ENCODE measurements at regions not wholly inside any gene's neighbourhood (a gene's known extent, or its start where the extent isn't known, plus 50 kb on each side); places are given as distances from the start of the nearest gene placed in this dataset.
"Not testable (repeated sequence)": the region's sequence is repeated elsewhere in the genome, so short reads cannot be mapped to it uniquely, and the experiment has no call there.

GRCh38 chr7:153170287-153170686, 410.7 kb downstream of the ACTR3B start:
- DNase-seq (ENCODE audit: extremely low read depth, low read depth) = no peak

GRCh38 chr7:153185936-153186335, 426.4 kb downstream of the ACTR3B start:
- no peak for DNase-seq (ENCODE audit: extremely low read depth, low read depth)

GRCh38 chr7:153188161-153188560, 428.6 kb downstream of the ACTR3B start:
- no peak for DNase-seq (ENCODE audit: extremely low read depth, low read depth)

- no peak for DNase-seq (ENCODE audit: extremely low read depth, low read depth)
These were observed 429.1 kb downstream of the ACTR3B start for GRCh38 chr7:153188630-153189029.

- no peak for DNase-seq (ENCODE audit: extremely low read depth, low read depth)
These were observed 430.9 kb downstream of the ACTR3B start for GRCh38 chr7:153190452-153190851.

- DNase-seq (ENCODE audit: extremely low read depth, low read depth) = no peak
These were observed 431.4 kb downstream of the ACTR3B start for GRCh38 chr7:153190986-153191385.

GRCh38 chr7:153193144-153193595, 433.6 kb downstream of the ACTR3B start:
- no peak for DNase-seq (ENCODE audit: extremely low read depth, low read depth)

- no peak for DNase-seq (ENCODE audit: extremely low read depth, low read depth)
These were observed 457.5 kb downstream of the ACTR3B start for GRCh38 chr7:153217032-153217431.

GRCh38 chr7:153224890-153225289, 465.3 kb downstream of the ACTR3B start:
- DNase-seq (ENCODE audit: extremely low read depth, low read depth) = no peak

GRCh38 chr7:153245136-153245535, 485.6 kb downstream of the ACTR3B start:
- not testable (repeated sequence) for DNase-seq (ENCODE audit: extremely low read depth, low read depth)

GRCh38 chr7:153245809-153246208, 486.3 kb downstream of the ACTR3B start:
- DNase-seq (ENCODE audit: extremely low read depth, low read depth) = no peak

GRCh38 chr7:153247926-153248325, 488.4 kb downstream of the ACTR3B start:
- DNase-seq (ENCODE audit: extremely low read depth, low read depth) = no peak

- no peak for DNase-seq (ENCODE audit: extremely low read depth, low read depth)
These were observed 499.1 kb downstream of the ACTR3B start for GRCh38 chr7:153258686-153259085.

- DNase-seq (ENCODE audit: extremely low read depth, low read depth) = no peak
These were observed 516.8 kb downstream of the ACTR3B start for GRCh38 chr7:153276394-153276793.

GRCh38 chr7:153286763-153287162, 527.2 kb downstream of the ACTR3B start:
- no peak for DNase-seq (ENCODE audit: extremely low read depth, low read depth)

GRCh38 chr7:153290066-153290465, 530.5 kb downstream of the ACTR3B start:
- no peak for DNase-seq (ENCODE audit: extremely low read depth, low read depth)

GRCh38 chr7:153297141-153297540, 537.6 kb downstream of the ACTR3B start:
- no peak for DNase-seq (ENCODE audit: extremely low read depth, low read depth)

GRCh38 chr7:153301936-153302335, 542.4 kb downstream of the ACTR3B start:
- DNase-seq (ENCODE audit: extremely low read depth, low read depth) = no peak

- no peak for DNase-seq (ENCODE audit: extremely low read depth, low read depth)
These were observed 560.5 kb downstream of the ACTR3B start for GRCh38 chr7:153320005-153320404.

- no peak for DNase-seq (ENCODE audit: extremely low read depth, low read depth)
These were observed 561.1 kb downstream of the ACTR3B start for GRCh38 chr7:153320681-153321080.

- DNase-seq (ENCODE audit: extremely low read depth, low read depth) = no peak
These were observed 563.4 kb downstream of the ACTR3B start for GRCh38 chr7:153322991-153323390.

- no peak for DNase-seq (ENCODE audit: extremely low read depth, low read depth)
These were observed 564.5 kb downstream of the ACTR3B start for GRCh38 chr7:153324094-153324493.

GRCh38 chr7:153327683-153328082, 568.1 kb downstream of the ACTR3B start:
- no peak for DNase-seq (ENCODE audit: extremely low read depth, low read depth)
